Heart right ventricle (tissue), 16 donors: ENCODE measurements at regions not wholly inside any gene's neighbourhood (a gene's known extent, or its start where the extent isn't known, plus 50 kb on each side); places are given as distances from the start of the nearest gene placed in this dataset.

Experiments
- ATAC-seq, 8 donors: fragments of 200-7000 bp; cut with Tn5 transposase; one replicate each; pipeline ENCODE4 v1.9.1; 2020; ENCODE audit warnings: mild to moderate bottlenecking in 8 of 8, moderate library complexity in 8 of 8, moderate number of reproducible peaks in 1 of 8
- DNase-seq, 2 donors: peaks; one replicate each; pipeline ENCODE4 v3.0.0-alpha.2; 2020
- H3K27ac ChIP-seq, 10 donors: fragments of 200-600 bp; sonication (generic) in 2 of 10; one replicate each; pipeline versions ENCODE4 v1.5.0 to v1.8.0; 2020 to 2022; ENCODE audit warnings: mild to moderate bottlenecking in 3 of 10
- H3K27me3 ChIP-seq, 7 donors: fragments of 200-600 bp; one replicate each; pipeline ENCODE4 v1.8.0; 2021 to 2022; ENCODE audit warnings: mild to moderate bottlenecking in 2 of 7
- H3K36me3 ChIP-seq, 9 donors: fragments of 200-600 bp; sonication (generic) in 1 of 9; one replicate each; pipeline versions ENCODE4 v1.5.0 to v1.8.0; 2020 to 2022; ENCODE audit warnings: mild to moderate bottlenecking in 2 of 9
- H3K4me1 ChIP-seq, 9 donors: fragments of 200-600 bp; sonication (generic) in 1 of 9; one replicate each; pipeline versions ENCODE4 v1.5.0 to v1.8.0; 2020 to 2022; ENCODE audit warnings: mild to moderate bottlenecking in 4 of 9
- H3K4me3 ChIP-seq, 10 donors: fragments of 200-600 bp; sonication (generic) in 2 of 10; one replicate each; pipeline versions ENCODE4 v1.5.0 to v1.8.0; 2020 to 2022; ENCODE audit warnings: mild to moderate bottlenecking in 7 of 10, moderate library complexity in 2 of 10
- H3K9me3 ChIP-seq, 11 donors: fragments of 200-600 bp in 10 of 11; sonication (generic) in 2 of 11; one replicate each; pipeline versions ENCODE4 v1.5.0 to v1.8.0; 2013 to 2022; ENCODE audit warnings: mild to moderate bottlenecking in 2 of 11, control low read depth in 1 of 11, moderate library complexity in 1 of 11
- WGBS, 2 donors: extraction: QIAGEN DNeasy Blood & Tissue Kit; methylation state at CpG; one replicate each; pipeline ENCODE4 v1.1.7; 2013; ENCODE audit warnings: inconsistent platforms in 1 of 2; 5-methylcytosine and 5-hydroxymethylcytosine counted together
- intact Hi-C, 10 donors: fragments of 100-400 bp; cut with DNase I; formaldehyde crosslinking; loops; one replicate each; pipeline versions ENCODE4 v1.11.1 to v1.14.2; 2022
- TF ChIP-seq, protein P1 (sequence below), 9 donors: fragments of 200-600 bp; sonication (generic) in 2 of 9; IDR thresholded peaks; one replicate each; pipeline versions ENCODE4 v1.5.0 to v1.8.0; 2021 to 2022; ENCODE audit warnings: antibody characterized with exemption in 9 of 9, mild to moderate bottlenecking in 5 of 9, moderate library complexity in 1 of 9
- donor health status: Arrhythmogenic right ventricular cardiomyopathy.
- donor health status: ischemic (EF 13 %, LVEDD 7.1; RV severe dilation, severe dysfunction).
- donor health status: healthy with polysubstance abuse.
- donor health status: DM: no; HTN: yes; CAD: no.
- donor health status: DM: no; HTN: no; CAD: no.
- donor health status: ischemic (EF 25% LVEDD 6.9; RV normal size, moderate dysfunction).
- donor health status: ischemic (EF 25% LVEDD 5.7; RV mildly dilated, moderate dysfunction).
- donor health status: healthy.
- donor health status: DM: yes; HTN: yes; CAD: no.
- donor health status: Ischemic cardiomyopathy.
- donor health status: ischemic (EF 35%, LVEDD 5.7; RV mildly dilated, moderate dysfunction).
- donor health status: nonischemic (EF 11% LVEDD 7.7; RV severe dilation, severe dysfunction).
- donor health status: DM: yes; HTN: yes; CAD: no.
- donor health status: PGD.
- donor health status: ischemic (EF 29% LVEDD 5.4; RV normal size, mild dysfunction).
- donor health status: nonischemic (EF 23%, LVEDD 6.1; RV moderate dilation, normal function).

DNA sequence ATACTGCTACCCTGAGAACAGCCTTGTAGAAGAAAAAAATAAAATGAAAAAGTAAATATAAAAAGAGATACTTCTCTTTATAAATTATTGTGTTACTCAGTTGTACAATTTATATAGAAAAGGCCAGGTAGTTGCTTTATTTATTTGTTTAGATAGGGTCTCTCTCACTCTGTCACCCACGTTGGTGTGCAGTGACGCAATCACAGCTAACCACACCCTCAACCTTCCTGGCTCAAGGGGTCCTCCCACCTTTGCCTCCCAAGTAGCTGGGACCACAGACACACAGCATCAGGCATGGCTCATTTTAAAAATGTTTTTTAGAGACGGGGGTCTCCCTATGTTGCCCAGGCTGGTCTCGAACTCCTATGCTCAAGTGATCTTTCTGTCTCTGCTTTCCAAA lies 175.4 kb upstream of the PZP start:
- Histone ChIP-seq H3K36me3 (no peaks in the 10 kb centered on the region), H3K4me1 (peaks cover 0 to 16% (median 0%) of the 10 kb centered on the region in 9 donors), H3K9me3 (no peaks in the 10 kb centered on the region), H3K27me3 (no peaks in the 10 kb centered on the region), H3K4me3 (no peak overlapping the region), H3K27ac (no peak overlapping the region)
- intact Hi-C loops, result no loop called here
- ATAC-seq (no peak), DNase-seq (no peak)
- WGBS, 2 donors, result 57 to 74% methylated on average over 4 of the region's 4 CpGs
- TF ChIP-seq, protein P1, sequence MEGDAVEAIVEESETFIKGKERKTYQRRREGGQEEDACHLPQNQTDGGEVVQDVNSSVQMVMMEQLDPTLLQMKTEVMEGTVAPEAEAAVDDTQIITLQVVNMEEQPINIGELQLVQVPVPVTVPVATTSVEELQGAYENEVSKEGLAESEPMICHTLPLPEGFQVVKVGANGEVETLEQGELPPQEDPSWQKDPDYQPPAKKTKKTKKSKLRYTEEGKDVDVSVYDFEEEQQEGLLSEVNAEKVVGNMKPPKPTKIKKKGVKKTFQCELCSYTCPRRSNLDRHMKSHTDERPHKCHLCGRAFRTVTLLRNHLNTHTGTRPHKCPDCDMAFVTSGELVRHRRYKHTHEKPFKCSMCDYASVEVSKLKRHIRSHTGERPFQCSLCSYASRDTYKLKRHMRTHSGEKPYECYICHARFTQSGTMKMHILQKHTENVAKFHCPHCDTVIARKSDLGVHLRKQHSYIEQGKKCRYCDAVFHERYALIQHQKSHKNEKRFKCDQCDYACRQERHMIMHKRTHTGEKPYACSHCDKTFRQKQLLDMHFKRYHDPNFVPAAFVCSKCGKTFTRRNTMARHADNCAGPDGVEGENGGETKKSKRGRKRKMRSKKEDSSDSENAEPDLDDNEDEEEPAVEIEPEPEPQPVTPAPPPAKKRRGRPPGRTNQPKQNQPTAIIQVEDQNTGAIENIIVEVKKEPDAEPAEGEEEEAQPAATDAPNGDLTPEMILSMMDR (IDR thresholded peaks at IDR 0.05), result no peak

GRCh38 chr12:9381619-9382018 lies 173.4 kb upstream of the PZP start:
- 87 to 89% methylated on average over 2 of the region's 2 CpGs for WGBS, 2 donors
- Histone ChIP-seq H3K9me3 (no peaks in the 10 kb centered on the region), H3K4me1 (peaks cover 0 to 5% (median 0%) of the 10 kb centered on the region in 9 donors), H3K4me3 (no peak overlapping the region), H3K27ac (no peak overlapping the region), H3K27me3 (no peaks in the 10 kb centered on the region), H3K36me3 (no peaks in the 10 kb centered on the region)
- intact Hi-C loops, result no loop called here
- ATAC-seq (no peak), DNase-seq (no peak)
- TF ChIP-seq, protein P1 (IDR thresholded peaks at IDR 0.05), result no peak

DNA sequence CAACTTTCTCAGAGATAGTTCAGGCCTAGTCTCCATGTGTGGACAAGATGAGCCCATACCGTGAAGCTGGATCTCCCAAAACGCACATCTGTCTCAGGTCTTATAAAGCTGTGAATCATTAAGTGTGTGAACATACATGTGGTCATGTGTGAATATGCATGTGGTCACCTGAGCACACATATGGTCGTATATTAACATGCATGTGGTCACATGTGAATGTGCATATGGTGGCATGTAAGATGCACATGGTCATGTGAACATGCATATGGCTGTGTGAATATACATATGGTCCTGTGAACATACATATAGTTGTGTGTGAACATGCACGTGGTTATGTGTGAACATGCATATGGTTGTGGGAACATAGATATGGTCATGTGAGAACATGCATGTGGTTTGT lies 172.5 kb upstream of the PZP start:
- no peak for ATAC-seq
- no peak overlapping the region for H3K4me3 ChIP-seq
- peaks cover 0 to 3% (median 0%) of the 10 kb centered on the region in 7 donors for H3K27me3 ChIP-seq
- no peak for DNase-seq
- intact Hi-C loops, result no loop called here
- WGBS, 2 donors, result 94 to 99% methylated on average over 4 of the region's 4 CpGs
- H3K27ac ChIP-seq, result no peak overlapping the region
- no peaks in the 10 kb centered on the region for H3K9me3 ChIP-seq
- H3K36me3 ChIP-seq, result no peaks in the 10 kb centered on the region
- peaks cover 0 to 5% (median 0%) of the 10 kb centered on the region in 9 donors for H3K4me1 ChIP-seq
- TF ChIP-seq, protein P1 (IDR thresholded peaks at IDR 0.05), result no peak

DNA sequence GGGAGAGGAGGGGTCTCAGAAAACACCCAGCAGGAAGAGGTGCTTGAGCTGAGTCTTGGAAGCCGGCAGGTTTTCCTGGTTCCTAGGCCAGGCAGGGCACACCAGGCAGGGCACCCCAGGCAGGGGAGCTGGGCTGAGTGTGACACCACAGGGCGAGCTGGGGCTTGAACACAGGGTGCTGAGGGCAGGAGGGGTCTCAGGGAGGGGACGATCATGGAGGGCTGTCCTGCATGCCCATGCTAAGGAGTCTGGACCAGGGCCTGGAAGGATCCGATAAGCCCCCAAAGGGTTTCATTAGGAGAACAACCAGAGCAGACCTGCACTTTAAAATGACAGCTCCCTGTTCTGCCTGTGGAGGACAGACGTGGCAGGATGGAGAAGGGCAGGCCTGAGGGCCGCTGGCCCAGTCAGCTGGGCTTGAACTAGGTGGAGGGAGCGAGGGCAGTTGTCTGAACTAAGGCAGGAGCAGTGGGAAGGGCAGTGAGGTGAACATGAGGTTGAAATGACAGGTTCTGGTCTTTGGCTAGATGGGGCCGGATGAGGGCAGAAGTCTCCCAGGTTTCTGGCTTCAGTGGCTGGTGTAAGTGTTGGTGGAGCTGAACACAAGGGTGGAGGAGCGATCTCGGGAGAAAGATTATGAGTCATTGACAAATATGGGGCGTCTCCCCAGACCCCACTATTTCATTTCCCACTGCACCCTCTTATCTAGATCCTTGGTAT lies 171.0 kb upstream of the PZP start:
- H3K4me3 ChIP-seq, result no peak overlapping the region
- intact Hi-C loops, result no loop called here
- WGBS, 2 donors, result 87 to 88% methylated on average over 11 of the region's 11 CpGs

More for the DNA sequence above, 171.0 kb upstream of the PZP start:
- ATAC-seq (peak in 1 of 8 donors; percentile 44), DNase-seq (no peak)
- no peaks in the 10 kb centered on the region for H3K9me3 ChIP-seq
- TF ChIP-seq, protein P1 (IDR thresholded peaks at IDR 0.05), result no peak
- H3K4me1 ChIP-seq, result peaks cover 0 to 5% (median 0%) of the 10 kb centered on the region in 9 donors
- H3K27ac ChIP-seq, result no peak overlapping the region
- H3K27me3 ChIP-seq, result peaks cover 0 to 3% (median 0%) of the 10 kb centered on the region in 7 donors
- H3K36me3 ChIP-seq, result no peaks in the 10 kb centered on the region
